H1 (cell line): ENCODE measurements at regions not wholly inside any gene's neighbourhood (a gene's known extent, or its start where the extent isn't known, plus 50 kb on each side); places are given as distances from the start of the nearest gene placed in this dataset.

Experiments used
- CREB1 ChIP-seq: IDR thresholded peaks from 2 replicates; pipeline ENCODE4 v1.6.1; 2012; ENCODE audit warnings: inconsistent platforms
- KDM4A ChIP-seq: IDR thresholded peaks from one replicate; pipeline ENCODE4 v1.7.1; 2012; ENCODE audit warnings: low read depth, mild to moderate bottlenecking, moderate library complexity, low read length, inconsistent platforms; ENCODE audit not compliant: severe bottlenecking
- RBBP5 ChIP-seq: IDR thresholded peaks from 2 replicates; pipeline ENCODE4 v1.7.1; 2012; ENCODE audit warnings: low read depth, mild to moderate bottlenecking, inconsistent platforms, low read length, moderate library complexity, borderline replicate concordance
- SIN3A ChIP-seq, 2 experiments: IDR thresholded peaks in 1 of 2; conservative IDR thresholded peaks in 1 of 2; 2 replicates each; pipeline ENCODE4 v1.6.1; 2011 to 2012; ENCODE audit warnings: low read length in 2 of 2, improper control_type of control experiment in 1 of 2, low read depth in 1 of 2, mild to moderate bottlenecking in 1 of 2
- SUZ12 ChIP-seq: fragments of 200-600 bp; sonication (generic); IDR thresholded peaks from 2 replicates; pipeline ENCODE4 v1.6.1; 2012; ENCODE audit warnings: mild to moderate bottlenecking, inconsistent platforms, low read length, moderate library complexity, mixed read lengths
- TBP ChIP-seq: IDR thresholded peaks from 2 replicates; pipeline ENCODE4 v1.6.1; 2011; ENCODE audit warnings: low read depth, low read length, improper control_type of control experiment
- ZNF274 ChIP-seq: IDR thresholded peaks from 2 replicates; pipeline ENCODE4 v1.7.0; 2012; ENCODE audit warnings: low read length, borderline replicate concordance; ENCODE audit errors: extremely low read depth
- TF ChIP-seq, protein P1 (sequence below): IDR thresholded peaks from 2 replicates; pipeline ENCODE4 v1.6.1; 2011; ENCODE audit warnings: low read depth, mild to moderate bottlenecking, low read length; ENCODE audit not compliant: insufficient read depth

DNA sequence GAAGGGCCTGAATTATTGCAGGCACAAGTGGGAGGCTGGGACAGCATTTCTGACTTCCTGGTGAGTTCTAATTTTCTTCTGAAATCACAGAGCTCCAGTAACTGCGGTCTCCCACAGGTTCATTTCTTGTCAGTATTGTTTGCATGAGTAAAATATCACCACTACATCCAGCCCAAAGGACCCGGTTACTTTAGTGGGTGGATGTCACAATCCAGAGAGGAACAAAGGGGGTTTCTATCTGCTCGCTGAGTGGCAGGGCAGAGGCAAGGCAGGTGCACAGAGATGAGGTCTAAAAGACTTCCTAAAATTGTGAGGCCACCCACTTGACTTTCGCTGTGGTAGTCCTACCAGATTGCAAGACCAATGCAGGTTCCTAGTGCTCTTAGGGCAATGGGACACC is 800.4 kb upstream of the ID2 start (continued):
- TF ChIP-seq TBP (no peak), SUZ12 (no peak), ZNF274 (no peak), CREB1 (no peak), KDM4A (no peak), RBBP5 (no peak), SIN3A (conservative IDR thresholded peaks at IDR 0.05 in 1 of 2, IDR thresholded peaks at IDR 0.05 in 1 of 2; ENCODE audit: low read depth in 1 of 2, low read length in 2 of 2) (no peak)
- TF ChIP-seq, protein P1, sequence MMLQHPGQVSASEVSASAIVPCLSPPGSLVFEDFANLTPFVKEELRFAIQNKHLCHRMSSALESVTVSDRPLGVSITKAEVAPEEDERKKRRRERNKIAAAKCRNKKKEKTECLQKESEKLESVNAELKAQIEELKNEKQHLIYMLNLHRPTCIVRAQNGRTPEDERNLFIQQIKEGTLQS, result no peak
